ENCODE measurements at regions not wholly inside any gene's neighbourhood (a gene's known extent, or its start where the extent isn't known, plus 50 kb on each side); places are given as distances from the start of the nearest gene placed in this dataset.

DNA sequence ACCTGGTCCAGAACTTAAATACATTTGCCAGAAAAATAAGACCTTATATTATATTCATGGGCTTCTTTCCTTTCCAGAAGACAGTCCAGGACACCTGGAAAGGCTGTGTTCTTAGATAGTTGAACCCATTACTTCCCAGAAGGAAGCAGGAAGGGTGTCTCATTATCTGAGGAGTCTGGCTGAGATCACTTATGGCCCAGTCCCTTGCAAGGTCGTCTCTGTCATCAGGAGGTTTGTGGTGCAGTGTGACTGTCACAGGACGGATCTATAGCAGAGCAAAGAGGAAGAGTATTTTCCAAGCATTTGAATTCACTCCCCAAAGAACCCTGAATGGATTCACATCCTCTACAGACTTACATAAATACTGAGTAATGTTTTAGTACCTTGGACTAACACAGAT is 270.7 kb upstream of the MTNR1B start:
- H3K9me3 ChIP-seq, result no peaks in the 10 kb centered on the region
- ATAC-seq (no peak), DNase-seq (no peak)
- H3K27ac ChIP-seq, result no peak overlapping the region
- H3K27me3 ChIP-seq, result no peaks in the 10 kb centered on the region
- WGBS, 4 donors, result 27 to 51% (median 32%) methylated on average over 2 of the region's 2 CpGs
- no peak overlapping the region for H3K4me3 ChIP-seq
- peaks cover 0 to 8% (median 0%) of the 10 kb centered on the region in 12 donors for H3K4me1 ChIP-seq
- intact Hi-C loops (cut with DNase I), result no loop called here
- TF ChIP-seq CTCF (IDR thresholded peaks at IDR 0.05) (no peak), POLR2A (IDR thresholded peaks at IDR 0.05) (no peak)
- H3K36me3 ChIP-seq, result no peaks in the 10 kb centered on the region

DNA sequence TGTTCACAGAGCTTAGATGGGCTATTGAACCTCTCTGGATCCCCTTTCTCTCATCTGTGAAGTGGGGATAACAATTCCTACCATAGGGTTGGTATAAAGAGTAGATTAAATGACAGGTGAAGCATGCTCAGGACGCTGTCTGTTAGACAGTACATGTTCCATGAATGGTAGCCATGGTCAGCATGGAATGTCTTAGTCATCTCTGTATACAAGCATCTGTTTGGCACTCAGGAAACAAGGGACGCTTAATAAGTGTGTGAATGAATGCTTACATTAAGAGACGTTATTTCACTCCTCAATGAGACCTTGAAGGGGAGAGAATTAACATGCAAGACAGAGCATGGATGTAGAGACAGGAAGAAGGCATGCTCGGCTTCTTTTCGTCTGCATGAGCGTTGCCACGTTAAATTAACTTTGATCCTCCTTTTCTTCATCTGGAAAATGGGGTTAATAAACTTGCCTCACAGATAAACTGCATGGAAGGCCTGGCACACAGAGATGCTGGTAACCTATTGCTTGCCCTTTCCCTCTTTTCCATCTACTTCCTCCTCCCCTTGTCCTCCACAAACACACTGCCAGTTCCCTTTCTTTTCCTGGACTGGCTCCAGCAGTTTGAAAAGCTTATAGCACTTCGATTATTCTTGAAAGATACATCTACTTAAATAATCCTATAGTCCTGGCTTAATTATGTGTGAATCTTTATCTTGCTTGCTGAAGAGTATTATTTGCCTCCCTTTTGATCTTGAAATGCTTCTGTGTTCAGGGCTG is 267.2 kb upstream of the MTNR1B start:
- WGBS, 4 donors, result 80 to 86% (median 82%) methylated on average over 8 of the region's 8 CpGs
- ATAC-seq (no peak), DNase-seq (no peak)
- TF ChIP-seq CTCF (IDR thresholded peaks at IDR 0.05), result no peak
- TF ChIP-seq POLR2A (IDR thresholded peaks at IDR 0.05), result no peak
- H3K27me3 ChIP-seq, result no peaks in the 10 kb centered on the region
- H3K9me3 ChIP-seq, result no peaks in the 10 kb centered on the region
- H3K4me3 ChIP-seq, result no peak overlapping the region
- H3K4me1 ChIP-seq, result peaks cover 0 to 19% (median 8%) of the 10 kb centered on the region in 12 donors
- H3K36me3 ChIP-seq, result no peaks in the 10 kb centered on the region
- no peak overlapping the region for H3K27ac ChIP-seq
- intact Hi-C loops (cut with DNase I), result loop anchor here in 1 of 10 donors (10.0 kb wide), 2 partner anchors 163 to 257 kb away; no protein-coding TSS in a partner anchor

DNA sequence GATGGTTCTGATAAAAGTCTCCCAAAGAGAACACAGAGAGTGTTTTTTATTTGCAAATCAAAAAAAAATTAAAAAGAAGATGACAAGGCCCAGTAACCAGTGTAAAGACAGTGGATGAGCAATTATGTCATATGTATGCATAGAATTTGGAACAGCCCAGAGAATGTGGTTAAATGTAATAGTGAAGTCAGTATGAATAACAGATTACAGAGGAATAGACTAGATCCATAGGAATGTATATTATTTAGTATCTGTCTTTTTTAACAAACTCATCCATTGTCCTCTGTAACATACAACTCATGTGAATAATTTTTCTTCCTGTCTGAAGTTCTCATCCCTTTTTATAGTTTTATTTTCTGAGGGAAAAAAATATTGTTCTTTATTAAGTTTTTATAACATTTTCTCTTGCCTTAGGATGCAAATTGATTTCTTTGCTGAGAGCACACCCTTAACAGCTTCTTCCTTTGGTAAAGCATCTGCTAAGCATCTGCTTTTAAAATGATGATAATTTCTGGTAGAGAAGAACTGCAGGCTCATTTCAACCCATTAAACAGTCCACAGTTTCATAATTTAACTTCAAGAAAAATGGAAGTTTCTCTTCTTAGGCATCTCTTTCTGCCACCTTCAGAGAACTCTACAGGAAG is 266.5 kb upstream of the MTNR1B start:
- intact Hi-C loops (cut with DNase I), result loop anchor here in 1 of 10 donors (10.0 kb wide), 2 partner anchors 162 to 258 kb away; no protein-coding TSS in a partner anchor
- Histone ChIP-seq H3K27me3 (no peaks in the 10 kb centered on the region), H3K36me3 (no peaks in the 10 kb centered on the region), H3K27ac (no peak overlapping the region), H3K9me3 (no peaks in the 10 kb centered on the region), H3K4me1 (peaks cover 0 to 23% (median 12%) of the 10 kb centered on the region in 12 donors), H3K4me3 (no peak overlapping the region)
- no peak for DNase-seq
- no peak for ATAC-seq
- TF ChIP-seq CTCF (IDR thresholded peaks at IDR 0.05) (no peak), POLR2A (IDR thresholded peaks at IDR 0.05) (no peak)

DNA sequence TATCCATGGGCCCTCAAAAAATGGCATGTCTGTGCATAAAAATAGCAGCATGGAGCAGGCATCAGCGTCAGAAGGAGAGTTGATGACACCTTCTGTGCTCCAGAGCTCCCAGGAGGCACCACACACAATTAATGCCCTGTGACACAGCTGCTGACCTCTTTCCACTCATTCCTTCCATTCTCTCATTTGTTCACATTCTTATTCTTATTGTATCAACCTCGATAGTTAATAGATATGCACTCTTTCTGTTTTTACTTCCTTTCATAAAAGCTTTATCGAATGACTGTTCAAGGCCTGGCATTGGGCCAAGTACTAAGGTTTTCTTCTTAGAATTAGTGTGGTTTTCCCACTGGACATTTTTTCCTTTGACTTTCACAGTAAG is 266.0 kb upstream of the MTNR1B start:
- H3K4me3 ChIP-seq, result no peak overlapping the region
- no peak overlapping the region for H3K27ac ChIP-seq
- H3K9me3 ChIP-seq, result no peaks in the 10 kb centered on the region
- peak in 3 of 4 donors; percentile 27 to 59 (median 37) for ATAC-seq
- peak in 1 of 5 donors; percentile 26 for DNase-seq
- H3K27me3 ChIP-seq, result no peaks in the 10 kb centered on the region
- intact Hi-C loops (cut with DNase I), result loop anchor here in 1 of 10 donors (10.0 kb wide), 2 partner anchors 161 to 259 kb away; no protein-coding TSS in a partner anchor
- WGBS, 4 donors, result 15 to 31% (median 25%) methylated on average over 3 of the region's 3 CpGs
- TF ChIP-seq CTCF (IDR thresholded peaks at IDR 0.05) (no peak), POLR2A (IDR thresholded peaks at IDR 0.05) (no peak)
- no peaks in the 10 kb centered on the region for H3K36me3 ChIP-seq
- peaks cover 0 to 28% (median 11%) of the 10 kb centered on the region in 12 donors for H3K4me1 ChIP-seq

All from heart left ventricle (tissue), 16 donors.